GM12878 (cell line): ENCODE measurements at regions not wholly inside any gene's neighbourhood (a gene's known extent, or its start where the extent isn't known, plus 50 kb on each side); places are given as distances from the start of the nearest gene placed in this dataset.

Experiments used
- ATAC-seq: fragments of 200-7000 bp; cut with Tn5 transposase; 3 replicates; pipeline ENCODE4 v1.9.1; 2020; ENCODE audit warnings: mild to moderate bottlenecking, moderate library complexity
- BruUV-seq: library from RNA; stranded (reverse); fragments of 400-500 nt; replicated peaks from 2 replicates; lab custom pipeline; 2021; lab: Mats Ljungman, UMichigan
- CTCF ChIA-PET: fragments of 300-600 bp; sonication (Branson Sonifier 250); formaldehyde crosslinking; extraction: SDS; loops from one replicate; lab custom pipeline; 2021; ENCODE audit warnings: inconsistent platforms; lab: Yijun Ruan, JAX
- POLR2A ChIA-PET: fragments of 350-600 bp; formaldehyde crosslinking; extraction: SDS; loops from one replicate; lab custom pipeline; 2021; ENCODE audit warnings: inconsistent platforms; lab: Charles Lee
- RAD21 ChIA-PET: fragments of 300-600 bp; sonication (Branson Sonifier 250); formaldehyde crosslinking; loops from one replicate; lab custom pipeline; 2023; ENCODE audit warnings: antibody characterized with exemption; ENCODE audit not compliant: unreplicated experiment; lab: Charles Lee
- SMC1A ChIA-PET: fragments of 300-600 bp; sonication (Branson Sonifier 250); formaldehyde crosslinking; loops from one replicate; lab custom pipeline; 2023; ENCODE audit not compliant: unreplicated experiment, uncharacterized antibody; lab: Charles Lee
- DNase-seq: peaks from one replicate; pipeline ENCODE4 v3.0.0-alpha.2; 2011; ENCODE audit warnings: low read depth, low spot score
- FAIRE-seq: peaks from 3 replicates; lab custom pipeline; 2011; peaks lifted over from hg19 to GRCh38; lab: Jason Lieb, UNC
- H2AFZ ChIP-seq: 2 replicates; pipeline ENCODE4 v1.6.0; 2011; ENCODE audit warnings: low read depth, low read length, control low read depth; ENCODE audit not compliant: control insufficient read depth
- H3K27ac ChIP-seq: 2 replicates; pipeline ENCODE4 v1.5.1; 2011; ENCODE audit warnings: control low read depth; ENCODE audit not compliant: control insufficient read depth, insufficient read depth
- H3K27me3 ChIP-seq, 2 experiments: replicated peaks in 1 of 2; 2 replicates each; pipeline versions ENCODE4 v1.6.0 to v1.6.1; 2011; ENCODE audit warnings: low read length in 1 of 2; ENCODE audit not compliant: control insufficient read depth in 2 of 2, insufficient read depth in 2 of 2
- H3K36me3 ChIP-seq, 2 experiments: 2 replicates each; pipeline ENCODE4 v1.5.1; 2011; ENCODE audit warnings: low read length in 1 of 2; ENCODE audit not compliant: control insufficient read depth in 2 of 2, insufficient read depth in 2 of 2
- H3K4me1 ChIP-seq: 2 replicates; pipeline ENCODE4 v1.6.1; 2011; ENCODE audit warnings: mild to moderate bottlenecking, low read length, moderate library complexity, mixed read lengths; ENCODE audit not compliant: control insufficient read depth, insufficient read depth
- H3K4me2 ChIP-seq: 2 replicates; pipeline ENCODE4 v1.6.0; 2011; ENCODE audit warnings: control low read depth; ENCODE audit not compliant: control insufficient read depth, insufficient read depth
- H3K4me3 ChIP-seq: fragments of 200-600 bp; sonication (generic); 2 replicates; pipeline ENCODE4 v1.5.1; 2016
- H3K79me2 ChIP-seq: 2 replicates; pipeline ENCODE4 v1.6.0; 2011; ENCODE audit warnings: low read length; ENCODE audit not compliant: control insufficient read depth, insufficient read depth
- H3K9ac ChIP-seq: 2 replicates; pipeline ENCODE4 v1.8.0; 2011; ENCODE audit warnings: low read length, control low read depth, mixed read lengths; ENCODE audit not compliant: control insufficient read depth, insufficient read depth
- H3K9me3 ChIP-seq: replicated peaks from 3 replicates; pipeline ENCODE4 v1.5.1; 2011; ENCODE audit warnings: mild to moderate bottlenecking, low read length; ENCODE audit not compliant: control insufficient read depth, insufficient read depth
- H4K20me1 ChIP-seq: 2 replicates; pipeline ENCODE4 v1.6.0; 2011; ENCODE audit not compliant: control insufficient read depth, insufficient read depth
- ATF7 ChIP-seq: fragments of 450-650 bp; IDR thresholded peaks from 2 replicates; pipeline ENCODE4 v1.6.1; 2016; ENCODE audit warnings: low read depth, mild to moderate bottlenecking
- CEBPB ChIP-seq, 2 experiments: fragments of 150-350 bp in 1 of 2; IDR thresholded peaks; 2 replicates each; pipeline ENCODE4 v1.6.1; 2012 to 2014; ENCODE audit warnings: low read depth in 2 of 2, low read length in 2 of 2, borderline replicate concordance in 1 of 2, inconsistent platforms in 1 of 2
- CEBPZ ChIP-seq: fragments of 150-350 bp; IDR thresholded peaks from 2 replicates; pipeline ENCODE4 v1.6.1; 2016; ENCODE audit warnings: low read depth, low read length
- CHD2 ChIP-seq: IDR thresholded peaks from 2 replicates; pipeline ENCODE4 v1.6.1; 2011; ENCODE audit warnings: low read depth, low read length, improper control_type of control experiment, borderline replicate concordance
- FOXK2 ChIP-seq: fragments of 450-650 bp; IDR thresholded peaks from 2 replicates; pipeline ENCODE4 v1.6.1; 2017; ENCODE audit warnings: mild to moderate bottlenecking, moderate library complexity
- HDAC6 ChIP-seq: fragments of 200-600 bp; sonication (generic); IDR thresholded peaks from one replicate; pipeline ENCODE4 v1.8.0; 2017; ENCODE audit warnings: antibody characterized with exemption; ENCODE audit not compliant: unreplicated experiment
- HDGF ChIP-seq: fragments of 450-650 bp; IDR thresholded peaks from 2 replicates; pipeline ENCODE4 v1.6.1; 2016; ENCODE audit warnings: antibody characterized with exemption
- IKZF1 ChIP-seq: fragments of 450-650 bp; conservative IDR thresholded peaks from 2 replicates; pipeline ENCODE4 v1.6.1; 2017; ENCODE audit warnings: antibody characterized with exemption, mild to moderate bottlenecking
- KLF5 ChIP-seq: fragments of 450-650 bp; IDR thresholded peaks from 2 replicates; pipeline ENCODE4 v1.6.1; 2014; ENCODE audit warnings: mild to moderate bottlenecking; ENCODE audit not compliant: partially characterized antibody
- NBN ChIP-seq: fragments of 450-650 bp; IDR thresholded peaks from 2 replicates; pipeline ENCODE4 v1.6.1; 2016
- POLR2AphosphoS5 ChIP-seq: IDR thresholded peaks from 2 replicates; pipeline ENCODE4 v1.6.1; 2011; ENCODE audit warnings: mild to moderate bottlenecking, low read length, inconsistent platforms
- RAD21 ChIP-seq: IDR thresholded peaks from 2 replicates; pipeline ENCODE4 v1.6.1; 2011; ENCODE audit warnings: mild to moderate bottlenecking, low read depth, low read length, moderate library complexity; ENCODE audit not compliant: insufficient read depth
- SIN3A ChIP-seq: IDR thresholded peaks from 2 replicates; pipeline ENCODE4 v1.6.1; 2012; ENCODE audit warnings: low read depth, low read length, improper control_type of control experiment
- SMAD1 ChIP-seq: fragments of 450-650 bp; IDR thresholded peaks from 2 replicates; pipeline ENCODE4 v1.6.1; 2018; ENCODE audit warnings: mild to moderate bottlenecking, low read depth; ENCODE audit not compliant: partially characterized antibody
- SMARCA5 ChIP-seq: fragments of 450-650 bp; IDR thresholded peaks from 2 replicates; pipeline ENCODE4 v1.6.1; 2017; ENCODE audit warnings: mild to moderate bottlenecking
- TCF12 ChIP-seq: IDR thresholded peaks from 2 replicates; pipeline ENCODE4 v1.6.1; 2011; ENCODE audit warnings: low read depth, mild to moderate bottlenecking, low read length
- YY1 ChIP-seq: IDR thresholded peaks from 2 replicates; pipeline ENCODE4 v1.6.1; 2011; ENCODE audit warnings: low read depth, mild to moderate bottlenecking, low read length
- ZBED1 ChIP-seq: IDR thresholded peaks from 2 replicates; pipeline ENCODE4 v1.6.1; 2016; ENCODE audit warnings: borderline replicate concordance
- ZNF217 ChIP-seq: fragments of 450-650 bp; IDR thresholded peaks from 2 replicates; pipeline ENCODE4 v1.6.1; 2017; ENCODE audit warnings: antibody characterized with exemption, mild to moderate bottlenecking
- WGBS: methylation state at CpG from one replicate; pipeline ENCODE4 v1.1.6; 2016; ENCODE audit warnings: low lambda C conversion rate; ENCODE audit not compliant: insufficient replicate concordance, insufficient coverage; ENCODE audit errors: missing lambda C conversion rate; 5-methylcytosine and 5-hydroxymethylcytosine counted together
- in situ Hi-C: fragments of 300-500 bp; cut with MboI; formaldehyde crosslinking; loops from 9 replicates; pipeline ENCODE4 v1.14.3; 2018; ENCODE audit warnings: mixed read lengths
- intact Hi-C: fragments of 100-400 bp; cut with micrococcal nuclease; formaldehyde crosslinking; loops from one replicate; pipeline ENCODE4 v1.14.2; 2022; ENCODE audit not compliant: unreplicated experiment
- TF ChIP-seq, protein P1 (sequence below): IDR thresholded peaks from 2 replicates; pipeline ENCODE4 v1.6.1; 2011; ENCODE audit warnings: borderline replicate concordance, low read depth, mild to moderate bottlenecking, moderate library complexity, low read length; ENCODE audit not compliant: insufficient read depth, poor library complexity, severe bottlenecking

GRCh38 chr9:38227656-38228055 is 158.6 kb upstream of the SHB start (continued):
- TF ChIP-seq, protein P1, sequence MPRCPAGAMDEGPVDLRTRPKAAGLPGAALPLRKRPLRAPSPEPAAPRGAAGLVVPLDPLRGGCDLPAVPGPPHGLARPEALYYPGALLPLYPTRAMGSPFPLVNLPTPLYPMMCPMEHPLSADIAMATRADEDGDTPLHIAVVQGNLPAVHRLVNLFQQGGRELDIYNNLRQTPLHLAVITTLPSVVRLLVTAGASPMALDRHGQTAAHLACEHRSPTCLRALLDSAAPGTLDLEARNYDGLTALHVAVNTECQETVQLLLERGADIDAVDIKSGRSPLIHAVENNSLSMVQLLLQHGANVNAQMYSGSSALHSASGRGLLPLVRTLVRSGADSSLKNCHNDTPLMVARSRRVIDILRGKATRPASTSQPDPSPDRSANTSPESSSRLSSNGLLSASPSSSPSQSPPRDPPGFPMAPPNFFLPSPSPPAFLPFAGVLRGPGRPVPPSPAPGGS: no peak
- TF ChIP-seq YY1: no peak
- no peak for TF ChIP-seq TCF12
- TF ChIP-seq CHD2: no peak
- TF ChIP-seq CEBPB (IDR thresholded peaks at IDR 0.05; ENCODE audit: borderline replicate concordance in 1 of 2, low read depth in 2 of 2, low read length in 2 of 2): no peak

GRCh38 chr9:38227061-38227540 is 158.1 kb upstream of the SHB start:
- RAD21 ChIA-PET: interaction anchor here (0.6 to 7.8 kb wide), 28 partner anchors 10 to 324 kb away, joined by 3 to 97 read pairs (median 4); partner anchors contain the start of gene SLC25A51
- intact Hi-C loops (no loop called here), in situ Hi-C loops (no loop called here)
- H2AFZ ChIP-seq: no peak overlapping the region
- peak overlapping the region; percentile 32; the same call in 1 of the 2 replicates for H3K4me3 ChIP-seq
- no peaks in the 10 kb centered on the region for H3K36me3 ChIP-seq
- POLR2A ChIA-PET: interaction anchor here (0.9 to 1.7 kb wide), 9 partner anchors 11 to 158 kb away, joined by 3 to 6 read pairs (median 4); partner anchors contain the start of gene SHB
- H3K27me3 ChIP-seq: peaks cover 0 to 5% of the 10 kb centered on the region in 2 experiments
- peak overlapping the region; percentile 49; the same call in 1 of the 2 replicates for H3K4me2 ChIP-seq
- peak; percentile 23 for DNase-seq
- no peak overlapping the region for H3K9ac ChIP-seq
- BruUV-seq: no TSS peak
- no peaks in the 10 kb centered on the region for H3K9me3 ChIP-seq
- FAIRE-seq: no peak
- H3K79me2 ChIP-seq: no peaks in the 10 kb centered on the region
- peaks cover 7% of the 10 kb centered on the region for H3K4me1 ChIP-seq
- SMC1A ChIA-PET: interaction anchor here (0.7 to 7.7 kb wide), 29 partner anchors 8 to 314 kb away, joined by 3 to 88 read pairs (median 5); no protein-coding TSS in a partner anchor
- ATAC-seq: peak; percentile 83
- 5% methylated on average over 10 of the region's 12 CpGs for WGBS
- H3K27ac ChIP-seq: no peak overlapping the region
- no peaks in the 10 kb centered on the region for H4K20me1 ChIP-seq
- CTCF ChIA-PET: interaction anchor here (0.7 to 3.0 kb wide), 11 partner anchors 30 to 162 kb away, joined by 3 to 29 read pairs (median 4); no protein-coding TSS in a partner anchor
- TF ChIP-seq ZNF217 (peak; percentile 50; the same call in 1 of the 2 replicates), SMAD1 (peak; percentile 97), RAD21 (no peak), KLF5 (no peak), SIN3A (no peak), SMARCA5 (no peak), TCF12 (peak; percentile 81), ATF7 (no peak), ZBED1 (no peak), CHD2 (peak; percentile 37; the same call in 1 of the 2 replicates), IKZF1 (peak; percentile 83), HDAC6 (no peak), CEBPZ (no peak), FOXK2 (no peak), POLR2AphosphoS5 (no peak), NBN (peak; percentile 36; the same call in 1 of the 2 replicates), HDGF (peak; percentile 70)
